ENCODE measurements at regions not wholly inside any gene's neighbourhood (a gene's known extent, or its start where the extent isn't known, plus 50 kb on each side); places are given as distances from the start of the nearest gene placed in this dataset.

DNA sequence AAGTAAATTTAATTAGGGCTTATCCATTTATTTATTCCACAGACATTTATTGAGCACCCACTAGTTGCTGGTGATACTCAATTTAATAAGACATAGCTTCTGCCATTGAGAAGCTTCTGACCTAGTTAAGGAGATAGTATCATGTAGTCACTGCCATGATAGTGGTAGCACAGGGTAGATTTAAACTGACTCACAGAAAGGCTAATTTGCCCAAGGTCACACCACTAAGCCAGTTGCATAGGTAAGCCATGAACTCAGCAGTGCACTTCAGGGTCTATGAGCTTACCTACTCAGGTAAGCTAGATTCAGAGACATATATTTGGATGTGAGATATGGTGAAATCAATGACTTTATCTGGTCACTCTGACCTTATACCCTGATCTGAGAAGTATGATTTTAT lies 168.4 kb downstream of the TNFSF18 start:
- no peak overlapping the region for H3K27ac ChIP-seq (ENCODE audit: low read depth, low read length)
- CTCF ChIA-PET = no interaction called here
- no peak for DNase-seq (ENCODE audit: low read depth, low spot score)
- no peak overlapping the region for H3K4me3 ChIP-seq (ENCODE audit: low read depth, low read length)
- no peaks in the 10 kb centered on the region for H3K27me3 ChIP-seq (ENCODE audit: control insufficient read depth, insufficient read depth, low read length)
- no peaks in the 10 kb centered on the region for H3K9me3 ChIP-seq (ENCODE audit: control insufficient read depth, insufficient read depth, low read length)
- POLR2A ChIA-PET = no interaction called here
- TF ChIP-seq, protein P1, sequence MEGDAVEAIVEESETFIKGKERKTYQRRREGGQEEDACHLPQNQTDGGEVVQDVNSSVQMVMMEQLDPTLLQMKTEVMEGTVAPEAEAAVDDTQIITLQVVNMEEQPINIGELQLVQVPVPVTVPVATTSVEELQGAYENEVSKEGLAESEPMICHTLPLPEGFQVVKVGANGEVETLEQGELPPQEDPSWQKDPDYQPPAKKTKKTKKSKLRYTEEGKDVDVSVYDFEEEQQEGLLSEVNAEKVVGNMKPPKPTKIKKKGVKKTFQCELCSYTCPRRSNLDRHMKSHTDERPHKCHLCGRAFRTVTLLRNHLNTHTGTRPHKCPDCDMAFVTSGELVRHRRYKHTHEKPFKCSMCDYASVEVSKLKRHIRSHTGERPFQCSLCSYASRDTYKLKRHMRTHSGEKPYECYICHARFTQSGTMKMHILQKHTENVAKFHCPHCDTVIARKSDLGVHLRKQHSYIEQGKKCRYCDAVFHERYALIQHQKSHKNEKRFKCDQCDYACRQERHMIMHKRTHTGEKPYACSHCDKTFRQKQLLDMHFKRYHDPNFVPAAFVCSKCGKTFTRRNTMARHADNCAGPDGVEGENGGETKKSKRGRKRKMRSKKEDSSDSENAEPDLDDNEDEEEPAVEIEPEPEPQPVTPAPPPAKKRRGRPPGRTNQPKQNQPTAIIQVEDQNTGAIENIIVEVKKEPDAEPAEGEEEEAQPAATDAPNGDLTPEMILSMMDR (IDR thresholded peaks at IDR 0.05; ENCODE audit: low read depth, low read length) = no peak

DNA sequence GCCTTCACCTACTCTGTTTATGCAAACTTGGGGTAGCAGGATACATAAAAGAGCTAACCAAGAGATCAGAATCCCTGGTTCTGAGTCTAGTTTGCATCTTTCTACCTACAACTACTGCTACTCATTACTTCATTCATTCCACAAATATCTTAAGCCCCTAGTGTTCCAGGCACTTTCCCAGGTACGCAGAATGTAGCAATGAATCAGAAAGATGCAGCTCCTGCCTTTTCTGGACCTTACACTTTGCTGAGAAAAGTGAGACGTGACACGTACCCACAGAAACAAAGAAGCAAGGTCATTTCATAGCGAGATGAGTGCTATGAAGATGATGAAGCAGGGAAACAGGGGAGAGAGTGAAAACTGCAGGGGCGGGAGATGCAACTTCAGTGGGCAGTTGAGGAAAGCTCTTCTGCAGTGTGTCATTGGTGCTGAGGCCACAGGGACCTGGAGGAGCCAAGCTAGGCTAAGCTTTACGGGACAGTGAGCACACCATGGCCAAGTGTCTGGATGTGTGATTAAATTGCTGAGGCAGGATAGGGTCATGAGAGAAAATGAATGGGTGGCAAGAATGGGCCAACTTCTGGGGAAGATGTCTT lies 167.9 kb downstream of the TNFSF18 start:
- Histone ChIP-seq H3K27me3 (ENCODE audit: control insufficient read depth, insufficient read depth, low read length) (no peaks in the 10 kb centered on the region), H3K4me3 (ENCODE audit: low read depth, low read length) (no peak overlapping the region), H3K27ac (ENCODE audit: low read depth, low read length) (no peak overlapping the region), H3K9me3 (ENCODE audit: control insufficient read depth, insufficient read depth, low read length) (no peaks in the 10 kb centered on the region)
- POLR2A ChIA-PET = no interaction called here
- no peak for DNase-seq (ENCODE audit: low read depth, low spot score)
- TF ChIP-seq, protein P1 (IDR thresholded peaks at IDR 0.05; ENCODE audit: low read depth, low read length) = no peak
- CTCF ChIA-PET = no interaction called here

DNA sequence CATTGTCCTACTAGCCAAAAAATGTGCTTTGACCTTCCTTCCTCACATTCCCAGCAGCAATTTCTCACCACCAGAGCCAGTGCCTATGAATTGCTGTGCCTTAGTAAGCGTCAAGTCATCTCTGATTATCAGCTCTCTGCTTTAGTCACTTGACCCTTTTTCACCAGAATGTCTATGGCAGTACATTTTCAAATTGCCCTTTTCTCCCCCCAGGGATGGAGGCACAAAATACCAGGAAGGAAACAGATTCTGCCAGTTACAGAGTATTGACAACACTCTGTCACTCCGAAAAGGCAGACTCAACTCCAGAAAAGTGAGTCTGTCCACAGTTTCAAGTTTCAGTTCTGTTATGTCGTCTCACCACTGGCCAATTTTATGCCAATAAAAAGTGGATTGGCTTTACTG lies 167.4 kb downstream of the TNFSF18 start:
- no peak overlapping the region for H3K4me3 ChIP-seq (ENCODE audit: low read depth, low read length)
- H3K9me3 ChIP-seq (ENCODE audit: control insufficient read depth, insufficient read depth, low read length) = no peaks in the 10 kb centered on the region
- H3K27ac ChIP-seq (ENCODE audit: low read depth, low read length) = no peak overlapping the region
- CTCF ChIA-PET = interaction anchor here (0.6 kb wide), 1 partner anchor 248 kb away, joined by 3 read pairs; no protein-coding TSS in a partner anchor
- POLR2A ChIA-PET = no interaction called here
- no peaks in the 10 kb centered on the region for H3K27me3 ChIP-seq (ENCODE audit: control insufficient read depth, insufficient read depth, low read length)
- TF ChIP-seq, protein P1 (IDR thresholded peaks at IDR 0.05; ENCODE audit: low read depth, low read length) = no peak
- DNase-seq (ENCODE audit: low read depth, low spot score) = no peak

DNA sequence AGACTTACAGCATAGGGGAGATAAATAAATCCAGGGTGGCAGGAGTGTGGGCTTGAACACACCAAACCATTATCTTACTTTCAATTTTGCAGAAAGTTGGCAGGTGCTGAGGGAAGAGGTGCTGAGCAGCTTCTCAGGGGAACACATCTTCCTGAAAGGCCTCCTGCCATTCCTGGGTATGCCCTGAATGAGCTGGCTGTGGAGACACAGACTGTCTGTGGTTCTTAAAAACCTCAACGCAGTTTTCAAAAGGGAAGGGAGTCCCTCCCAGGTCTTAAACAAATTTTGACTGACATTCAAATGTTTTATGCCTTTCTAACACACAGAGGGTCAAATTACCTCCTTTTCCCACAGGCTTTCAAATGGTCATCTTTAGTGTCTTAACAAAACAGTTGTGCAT lies 166.9 kb downstream of the TNFSF18 start:
- H3K9me3 ChIP-seq (ENCODE audit: control insufficient read depth, insufficient read depth, low read length) = no peaks in the 10 kb centered on the region
- CTCF ChIA-PET = interaction anchor here (0.6 kb wide), 2 partner anchors 65 to 247 kb away, joined by 3 to 4 read pairs; no protein-coding TSS in a partner anchor
- H3K27me3 ChIP-seq (ENCODE audit: control insufficient read depth, insufficient read depth, low read length) = no peaks in the 10 kb centered on the region
- no peak overlapping the region for H3K4me3 ChIP-seq (ENCODE audit: low read depth, low read length)
- TF ChIP-seq, protein P1 (IDR thresholded peaks at IDR 0.05; ENCODE audit: low read depth, low read length) = no peak
- POLR2A ChIA-PET = no interaction called here
- DNase-seq (ENCODE audit: low read depth, low spot score) = no peak
- no peak overlapping the region for H3K27ac ChIP-seq (ENCODE audit: low read depth, low read length)

DNA sequence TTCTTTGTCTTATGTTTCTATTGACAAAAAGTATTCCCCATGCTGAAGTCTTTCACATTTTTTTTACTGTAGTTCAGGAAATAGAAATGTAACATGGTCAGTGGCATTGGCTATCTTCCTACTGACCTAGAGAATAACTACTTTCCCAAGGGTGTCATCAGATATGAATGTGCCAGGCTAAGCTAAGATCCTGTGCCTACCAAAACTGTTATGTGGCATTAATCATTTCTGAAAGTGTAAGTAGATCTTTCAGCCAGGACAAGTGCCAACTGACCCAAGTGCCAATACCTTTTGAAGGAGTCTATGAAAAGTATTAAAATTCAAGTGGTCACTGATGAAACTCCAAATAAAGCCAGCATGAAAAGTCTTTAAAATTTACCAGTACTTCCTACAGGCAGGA lies 165.3 kb downstream of the TNFSF18 start:
- CTCF ChIA-PET = no interaction called here
- Histone ChIP-seq H3K9me3 (ENCODE audit: control insufficient read depth, insufficient read depth, low read length) (no peaks in the 10 kb centered on the region), H3K27ac (ENCODE audit: low read depth, low read length) (no peak overlapping the region), H3K27me3 (ENCODE audit: control insufficient read depth, insufficient read depth, low read length) (no peaks in the 10 kb centered on the region), H3K4me3 (ENCODE audit: low read depth, low read length) (no peak overlapping the region)
- no peak for DNase-seq (ENCODE audit: low read depth, low spot score)
- TF ChIP-seq, protein P1 (IDR thresholded peaks at IDR 0.05; ENCODE audit: low read depth, low read length) = no peak
- POLR2A ChIA-PET = no interaction called here
